K562 (cell line): ENCODE measurements at regions not wholly inside any gene's neighbourhood (a gene's known extent, or its start where the extent isn't known, plus 50 kb on each side); places are given as distances from the start of the nearest gene placed in this dataset.

Experiments
- CBFA2T2 ChIP-seq: fragments of 450-650 bp; conservative IDR thresholded peaks from 2 replicates; pipeline ENCODE4 v1.6.1; 2017; ENCODE audit warnings: mild to moderate bottlenecking
- DLX4 ChIP-seq: fragments of 250-450 bp; sonication (Bioruptor Pico); IDR thresholded peaks from 2 replicates; pipeline ENCODE4 v1.6.1; 2021; ENCODE audit warnings: mild to moderate bottlenecking
- GABPB2 ChIP-seq: fragments of 250-450 bp; sonication (Bioruptor Pico); conservative IDR thresholded peaks from 2 replicates; pipeline ENCODE4 v1.5.1; 2021; ENCODE audit warnings: mild to moderate bottlenecking
- RBFOX2 ChIP-seq: fragments of 200-400 bp; formaldehyde crosslinking; IDR thresholded peaks from 2 replicates; pipeline ENCODE4 v1.6.1; 2017; ENCODE audit warnings: low read depth, mild to moderate bottlenecking, low read length, moderate library complexity
- SMAD1 ChIP-seq: fragments of 150-350 bp; IDR thresholded peaks from 2 replicates; pipeline ENCODE4 v1.6.1; 2014; ENCODE audit warnings: low read length, low read depth; ENCODE audit not compliant: partially characterized antibody
- THRAP3 ChIP-seq: fragments of 450-650 bp; IDR thresholded peaks from 2 replicates; pipeline ENCODE4 v1.6.1; 2016; ENCODE audit warnings: mild to moderate bottlenecking, inconsistent platforms, borderline replicate concordance
- TOE1 ChIP-seq, 2 experiments: fragments of 450-650 bp in 1 of 2; sonication (generic) in 1 of 2; formaldehyde crosslinking in 1 of 2; IDR thresholded peaks; 2 replicates each; pipeline versions ENCODE4 v1.7.1 to v1.8.0; 2016 to 2022; ENCODE audit warnings: borderline replicate concordance in 2 of 2, mild to moderate bottlenecking in 2 of 2, antibody characterized with exemption in 1 of 2, inconsistent platforms in 1 of 2, low read depth in 1 of 2, missing genetic modification reagents in 1 of 2, moderate library complexity in 1 of 2
- ZBTB40 ChIP-seq, 2 experiments: fragments of 450-650 bp in 1 of 2; sonication (generic) in 1 of 2; formaldehyde crosslinking in 1 of 2; IDR thresholded peaks; 2 replicates each; pipeline versions ENCODE4 v1.7.1 to v1.9.0; 2016 to 2022; ENCODE audit warnings: inconsistent platforms in 1 of 2, mild to moderate bottlenecking in 1 of 2, missing genetic modification reagents in 1 of 2
- ZNF232 ChIP-seq: sonication (generic); formaldehyde crosslinking; IDR thresholded peaks from 2 replicates; pipeline ENCODE4 v1.8.0; 2022; ENCODE audit warnings: mild to moderate bottlenecking, missing genetic modification reagents

- TF ChIP-seq ZBTB40 (IDR thresholded peaks at IDR 0.05) (no peak), ZBTB40 (CRISPR knock-in tag; IDR thresholded peaks at IDR 0.05) (no peak), CBFA2T2 (no peak), THRAP3 (no peak), GABPB2 (CRISPR knock-in tag) (no peak), RBFOX2 (no peak), DLX4 (CRISPR knock-in tag) (no peak), TOE1 (IDR thresholded peaks at IDR 0.05; ENCODE audit: borderline replicate concordance) (no peak), TOE1 (CRISPR knock-in tag; IDR thresholded peaks at IDR 0.05; ENCODE audit: borderline replicate concordance, low read depth) (no peak), SMAD1 (no peak), ZNF232 (no peak)
These were observed 475.4 kb downstream of the MED10 start (continued) for GRCh38 chr5:5902678-5903646.
